NOMO-1 treated with dmso at 0.1 percent for 144 hours (cell line): ENCODE measurements at regions not wholly inside any gene's neighbourhood (a gene's known extent, or its start where the extent isn't known, plus 50 kb on each side); places are given as distances from the start of the nearest gene placed in this dataset.
"Not testable (repeated sequence)": the region's sequence is repeated elsewhere in the genome, so short reads cannot be mapped to it uniquely, and the experiment has no call there.

ENCODE experiments used
- DNase-seq: peaks from one replicate; lab custom pipeline; 2025; ENCODE audit not compliant: unreplicated experiment; lab: John Stamatoyannopoulos, UW

DNA sequence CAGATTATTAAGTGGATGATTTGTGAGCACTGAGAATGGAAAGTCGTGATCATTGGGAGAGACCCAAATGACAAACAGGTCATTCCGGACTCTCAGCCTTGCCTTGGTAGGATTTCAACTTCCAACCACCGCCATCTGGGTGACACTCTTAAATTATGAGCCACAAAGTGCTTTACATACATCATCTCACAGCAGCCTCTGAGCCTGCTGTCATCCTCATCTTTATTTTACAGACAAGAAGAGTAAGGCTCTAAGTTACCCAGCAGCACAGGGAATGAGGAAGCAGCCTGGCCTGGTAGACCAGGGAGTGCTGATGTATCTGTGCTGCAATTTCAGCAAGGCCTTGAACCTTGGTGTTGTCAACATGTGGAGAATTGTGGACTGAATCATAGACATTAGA lies 105.8 kb upstream of the TRIM2 start:
- no peak for DNase-seq

DNA sequence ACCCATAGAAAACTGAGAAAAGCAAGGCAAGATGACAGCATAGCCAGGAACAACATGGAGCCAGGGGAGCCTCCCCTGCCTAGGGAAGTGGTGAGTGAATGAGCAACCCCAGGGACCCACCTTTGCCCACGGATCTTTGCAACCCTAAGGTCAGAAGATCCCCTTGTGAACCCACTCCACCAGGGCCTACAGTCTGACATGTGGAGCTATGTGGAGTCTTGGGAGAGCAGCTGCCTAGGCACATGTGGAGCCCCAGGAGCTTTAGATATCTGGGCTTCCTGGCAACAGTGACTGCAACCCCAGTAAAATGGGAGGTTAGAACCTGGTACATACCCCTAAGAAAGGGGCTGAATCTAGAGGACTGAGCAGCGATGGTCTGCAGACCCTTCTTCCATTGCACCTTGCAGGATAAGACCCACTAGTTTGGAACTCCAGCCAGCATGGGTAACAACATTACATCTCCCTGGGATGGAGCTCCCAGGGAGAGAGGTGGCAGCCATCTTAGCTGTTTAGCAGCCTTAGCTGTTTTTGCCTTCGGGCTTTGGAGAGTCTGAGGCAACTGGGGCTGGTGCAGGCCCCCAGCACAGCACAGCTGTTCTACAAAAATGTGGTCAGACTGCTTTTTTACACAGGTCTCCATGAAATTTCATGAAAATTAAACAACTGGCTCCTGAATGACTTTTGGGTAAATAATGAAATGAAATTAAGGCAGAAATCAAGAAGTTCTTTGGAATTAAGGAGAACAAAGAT lies 104.7 kb upstream of the TRIM2 start:
- no peak for DNase-seq

DNA sequence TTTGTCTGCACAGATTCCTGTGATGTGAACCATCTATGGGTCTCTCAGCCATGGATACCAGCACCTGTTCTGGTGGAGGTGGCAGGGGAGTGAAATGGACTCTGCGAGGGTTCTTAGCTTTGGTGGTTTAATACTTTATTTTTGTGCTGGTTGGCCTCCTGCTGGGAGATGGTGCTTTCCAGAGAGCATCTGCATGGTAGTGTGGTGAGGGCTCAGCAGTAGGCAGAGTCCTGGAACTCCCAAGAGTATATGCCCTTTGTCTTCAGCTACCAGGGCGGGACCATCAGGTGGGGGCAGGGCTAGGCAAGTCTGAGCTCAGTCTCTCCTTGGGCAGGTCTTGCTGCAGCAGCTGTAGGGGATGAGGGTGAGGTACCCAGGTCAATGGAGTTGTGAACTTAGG lies 97.5 kb upstream of the TRIM2 start:
- not testable (repeated sequence) for DNase-seq

GRCh38 chr4:153107246-153107645 lies 97.0 kb upstream of the TRIM2 start:
- DNase-seq, result no peak

DNA sequence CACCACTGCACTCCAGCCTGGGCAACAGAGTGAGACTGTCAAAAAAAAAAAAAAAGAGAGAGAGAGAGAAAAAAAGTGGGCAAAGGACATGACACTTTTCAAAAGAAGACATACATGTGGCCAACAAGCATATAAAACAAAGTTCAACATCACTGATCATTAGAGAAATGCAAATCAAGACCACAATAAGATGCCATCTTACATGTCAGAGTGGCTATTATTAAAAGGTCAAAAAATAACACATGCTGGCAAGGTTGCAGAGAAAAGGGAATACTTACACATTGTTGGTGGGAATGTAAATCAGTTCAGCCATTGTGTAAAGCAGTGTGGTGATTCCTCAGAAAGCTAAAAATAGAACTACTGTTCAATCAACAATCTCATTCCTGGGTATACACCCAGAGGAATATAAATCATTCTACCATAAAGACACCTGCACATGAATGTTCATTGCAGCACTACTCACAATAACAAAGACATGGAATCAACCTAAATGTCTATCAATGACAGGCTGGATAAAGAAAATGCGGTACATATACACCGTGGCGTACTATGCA lies 94.9 kb upstream of the TRIM2 start:
- DNase-seq, result no peak

DNA sequence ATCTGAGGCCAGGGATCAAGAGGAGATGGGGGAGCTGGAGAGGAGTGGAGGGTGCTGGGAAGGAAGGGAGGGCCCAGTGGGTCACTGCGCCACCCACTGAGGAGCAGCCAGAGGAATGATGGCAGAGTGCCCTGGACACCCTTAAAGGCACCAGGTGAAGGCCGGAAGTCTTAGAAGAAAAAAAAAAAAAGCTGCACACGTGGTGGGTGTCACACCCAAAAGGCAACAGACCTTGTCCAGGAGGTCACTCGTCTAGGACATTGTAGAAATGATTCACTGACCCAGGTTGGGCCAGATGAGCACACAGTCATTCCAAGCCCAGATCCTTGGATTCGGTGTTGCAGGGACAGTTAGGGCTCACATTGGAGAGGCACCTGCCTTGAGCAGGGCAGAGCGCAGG lies 93.5 kb upstream of the TRIM2 start:
- no peak for DNase-seq

GRCh38 chr4:153111426-153112040 lies 92.7 kb upstream of the TRIM2 start:
- DNase-seq, result no peak

DNA sequence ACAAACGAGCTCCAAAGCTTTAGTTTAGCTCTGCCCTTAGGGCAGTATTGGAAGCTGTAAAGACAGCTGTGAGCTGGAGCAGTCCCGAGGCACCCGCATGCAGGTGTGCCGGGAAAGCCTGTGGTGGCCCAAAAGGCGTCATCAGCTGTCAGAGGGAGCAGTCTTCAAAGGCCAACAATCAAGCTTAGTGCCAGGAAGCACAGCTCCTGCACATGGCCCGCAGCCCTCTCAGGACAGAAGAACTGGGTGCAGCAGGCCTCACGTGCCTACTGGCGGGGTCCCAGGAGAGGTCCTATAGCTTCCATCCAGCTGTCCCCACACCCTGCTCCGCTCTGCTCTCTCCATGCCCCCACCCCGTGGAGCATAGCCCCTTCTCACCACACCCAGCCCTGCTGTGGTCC lies 92.2 kb upstream of the TRIM2 start:
- no peak for DNase-seq

DNA sequence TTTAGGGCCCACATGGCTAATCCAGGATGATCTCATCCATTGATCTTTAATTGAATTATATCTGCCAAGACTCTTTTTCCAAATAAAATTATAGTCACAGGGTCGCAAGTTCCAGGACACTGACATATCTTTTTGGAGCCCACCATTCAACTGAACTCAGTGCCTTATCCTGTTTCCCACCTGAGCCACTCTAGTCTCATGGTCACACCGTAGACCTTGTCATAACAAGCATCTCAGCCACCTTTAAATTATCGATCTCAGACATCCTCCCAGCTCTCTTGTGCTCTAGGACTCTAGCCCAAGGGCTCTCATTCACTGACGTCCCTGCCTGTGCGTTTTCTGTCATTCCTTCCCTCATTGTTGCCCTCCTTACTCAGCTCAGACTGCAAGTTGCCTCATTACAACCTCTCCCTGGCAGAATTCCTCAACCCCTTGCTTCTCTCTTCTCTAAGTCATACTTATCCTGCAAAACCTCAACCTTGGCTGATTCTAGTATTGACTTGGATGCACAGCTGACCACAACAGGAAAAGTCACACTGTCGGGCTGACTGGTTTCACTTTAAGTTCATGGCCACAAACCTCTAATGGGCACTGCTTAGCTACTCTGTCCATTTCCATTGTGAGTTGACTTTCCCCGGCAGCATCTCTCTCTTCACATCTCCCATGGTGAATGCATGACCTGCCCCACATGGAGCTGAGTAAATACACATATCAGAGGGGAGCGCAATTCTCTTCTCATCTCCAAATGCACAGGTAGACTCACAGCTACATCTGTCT lies 91.0 kb upstream of the TRIM2 start:
- no peak for DNase-seq

DNA sequence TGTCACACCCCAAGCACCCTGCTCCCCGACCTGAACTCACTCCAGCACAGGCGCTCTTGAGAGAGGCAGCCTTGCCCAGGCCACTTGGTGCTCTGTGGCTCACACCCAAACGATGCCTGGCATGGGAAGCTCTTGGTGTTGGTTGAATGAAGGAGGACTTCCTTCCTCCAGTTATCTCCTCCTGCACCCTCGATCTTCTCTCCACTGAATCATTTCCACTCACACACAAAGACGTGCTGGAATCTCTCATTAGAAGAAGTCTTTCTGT lies 90.5 kb upstream of the TRIM2 start:
- DNase-seq, result no peak

- DNase-seq, result no peak
Observed at GRCh38 chr4:153114771-153115321, 89.4 kb upstream of the TRIM2 start.

DNA sequence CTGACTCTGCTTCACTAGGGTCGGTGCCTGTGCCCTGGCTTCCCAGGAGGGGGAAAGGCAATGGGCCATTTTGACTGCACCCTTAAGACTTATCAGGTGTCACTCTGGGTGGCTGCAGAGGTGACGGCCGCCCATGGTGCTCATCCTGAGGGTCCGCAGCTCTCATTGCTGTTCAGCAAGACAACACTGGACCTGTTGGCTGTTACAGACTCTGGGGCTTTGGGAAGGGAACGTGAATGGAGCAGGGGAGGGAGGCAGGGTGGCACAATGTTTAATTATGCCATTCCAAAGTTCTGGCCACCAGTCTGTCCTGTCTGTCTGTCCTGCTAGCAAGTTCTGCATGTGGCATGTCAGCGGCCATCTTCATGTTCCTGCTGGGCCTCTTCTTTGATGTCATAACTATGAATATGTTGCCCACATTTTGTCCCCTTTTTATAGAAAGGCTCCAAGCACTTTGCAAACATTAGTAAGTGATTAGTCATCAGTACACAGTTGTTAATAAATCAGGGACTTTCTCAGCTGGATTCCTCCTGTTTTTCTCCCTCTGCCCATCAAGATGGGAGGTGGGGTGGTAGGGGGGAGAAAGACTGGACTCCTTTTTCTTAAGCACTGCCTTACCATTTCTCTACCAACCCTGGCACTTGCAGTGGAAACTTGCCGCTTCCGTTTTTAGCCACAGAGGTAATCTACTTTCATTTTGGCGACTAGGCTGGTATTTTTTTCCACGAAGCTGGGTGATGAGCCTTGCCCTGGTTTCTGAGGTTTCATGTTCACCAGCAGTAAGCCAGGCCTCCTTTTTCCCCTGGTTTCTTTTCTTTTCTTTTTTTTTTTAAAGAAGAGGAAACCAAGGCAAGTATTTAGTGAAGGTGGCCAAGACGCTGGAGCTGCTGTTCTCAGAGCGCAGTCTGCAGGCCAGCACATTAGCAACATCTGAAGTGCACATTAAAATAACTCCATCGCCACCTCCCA lies 88.6 kb upstream of the TRIM2 start:
- DNase-seq, result peak; percentile 56

DNA sequence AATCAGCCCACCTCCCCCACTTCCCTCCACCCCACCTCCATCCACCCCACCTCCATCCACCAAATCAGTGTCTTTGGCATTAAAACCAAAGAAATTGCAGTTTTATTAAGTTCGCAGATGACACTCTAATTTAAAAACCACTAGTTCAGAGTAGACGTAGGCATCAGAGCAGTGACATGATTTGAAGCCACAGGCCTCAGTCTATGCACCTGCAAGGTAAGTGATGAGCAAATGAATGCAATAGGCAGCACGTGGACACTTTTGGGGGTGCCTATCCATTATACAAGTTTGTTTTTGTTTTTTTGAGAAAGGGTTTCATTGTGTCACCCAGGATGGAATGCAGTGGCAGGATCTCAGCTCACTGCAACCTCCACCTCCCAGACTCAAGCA lies 88.0 kb upstream of the TRIM2 start:
- DNase-seq, result no peak

DNA sequence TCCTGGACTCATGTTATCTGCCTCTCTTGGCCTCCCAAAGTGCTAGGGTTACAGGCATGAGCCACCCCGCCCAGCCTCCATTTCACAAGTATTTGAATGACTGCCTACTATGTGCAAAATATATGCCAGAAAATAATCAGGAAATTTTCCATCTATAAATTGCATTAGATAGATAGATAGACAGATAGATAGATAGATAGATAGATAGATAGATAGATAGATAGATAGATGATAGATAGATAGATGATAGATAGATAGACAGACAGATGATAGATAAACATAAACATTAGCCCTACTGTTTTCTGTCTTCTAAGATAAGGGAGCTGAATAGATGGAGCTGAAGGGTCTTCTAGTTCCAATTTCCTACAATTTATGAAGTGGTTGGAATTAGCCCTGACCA lies 87.4 kb upstream of the TRIM2 start:
- no peak for DNase-seq

DNA sequence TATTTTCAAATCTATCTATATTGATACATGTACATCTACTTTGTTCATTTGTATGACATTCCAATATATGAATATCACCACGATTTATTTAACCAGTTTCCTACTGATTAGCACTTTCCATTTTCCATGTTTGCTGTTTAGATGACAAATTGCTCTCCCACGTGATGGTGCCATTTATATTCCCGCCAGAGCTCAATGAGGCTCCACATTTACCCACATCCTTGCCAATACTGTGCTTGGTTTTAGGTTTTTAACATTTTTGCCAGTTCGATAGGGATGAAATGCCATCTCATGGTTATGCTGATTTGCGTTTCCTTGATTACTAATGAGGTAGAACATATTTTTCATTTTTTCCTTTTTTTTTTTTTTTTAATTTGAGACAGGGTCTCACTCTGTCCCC lies 86.7 kb upstream of the TRIM2 start:
- DNase-seq, result no peak

DNA sequence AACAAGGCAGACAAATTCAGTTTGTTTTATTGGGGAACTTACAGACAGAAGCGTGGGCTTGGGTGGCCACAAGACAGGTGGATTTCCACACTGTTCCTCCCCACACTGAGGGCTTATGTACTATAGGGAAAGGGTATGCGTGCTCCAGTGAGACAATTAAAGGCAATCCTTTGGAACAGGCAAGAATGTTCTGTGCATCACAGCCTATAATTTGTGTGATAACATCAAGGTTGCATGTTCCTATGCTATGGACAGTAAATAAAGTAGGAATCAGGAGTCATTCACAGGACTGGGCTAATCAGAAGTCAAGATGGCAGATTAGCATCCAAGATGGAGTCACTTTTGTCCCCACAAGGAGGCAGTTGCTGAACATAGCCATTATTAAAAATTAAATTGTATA lies 84.6 kb upstream of the TRIM2 start:
- DNase-seq, result no peak

- DNase-seq, result no peak
Observed at GRCh38 chr4:153120235-153120634, 84.0 kb upstream of the TRIM2 start.

DNA sequence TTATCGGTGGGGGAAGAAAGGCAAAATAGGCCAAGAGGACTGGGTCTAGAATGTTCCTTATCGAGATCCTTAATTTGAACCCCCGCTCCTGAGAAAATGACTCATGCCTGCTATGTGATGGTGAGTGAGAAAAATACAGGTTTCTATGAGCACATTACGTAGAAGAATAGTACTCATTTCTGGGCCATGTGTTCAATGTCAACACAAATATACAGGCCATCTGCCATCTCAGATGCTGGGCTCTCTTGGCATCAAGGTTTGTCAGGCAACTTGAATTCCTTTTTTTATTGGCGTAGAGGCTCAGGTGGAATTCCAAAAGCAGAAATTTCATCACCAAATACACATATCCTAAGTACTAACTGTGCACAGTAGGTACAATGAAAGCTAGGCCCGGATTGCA lies 81.4 kb upstream of the TRIM2 start:
- DNase-seq, result no peak

GRCh38 chr4:153126137-153126536 lies 78.1 kb upstream of the TRIM2 start:
- DNase-seq, result no peak

GRCh38 chr4:153127760-153128494 lies 76.3 kb upstream of the TRIM2 start:
- peak; percentile 65 for DNase-seq
